Gastrocnemius medialis (tissue), 4 donors: ENCODE measurements at regions not wholly inside any gene's neighbourhood (a gene's known extent, or its start where the extent isn't known, plus 50 kb on each side); places are given as distances from the start of the nearest gene placed in this dataset.

Experiments
- POLR2A ChIP-seq, 2 donors: fragments of 450-650 bp; IDR thresholded peaks; one replicate each; pipeline ENCODE4 v1.6.1; 2017; ENCODE audit warnings: antibody characterized with exemption in 2 of 2, mild to moderate bottlenecking in 2 of 2, moderate library complexity in 2 of 2
- TF ChIP-seq, protein P1 (sequence below), 5 experiments: fragments of 450-650 bp in 3 of 5; fragments of 200-600 bp in 2 of 5; sonication (generic) in 2 of 5; IDR thresholded peaks in 4 of 5; conservative IDR thresholded peaks in 1 of 5; 1 replicate in 4 of 5; 2 replicates in 1 of 5; pipeline ENCODE4 v1.5.1; 2016 to 2019; ENCODE audit warnings: antibody characterized with exemption in 5 of 5, mild to moderate bottlenecking in 3 of 5, moderate library complexity in 3 of 5

DNA sequence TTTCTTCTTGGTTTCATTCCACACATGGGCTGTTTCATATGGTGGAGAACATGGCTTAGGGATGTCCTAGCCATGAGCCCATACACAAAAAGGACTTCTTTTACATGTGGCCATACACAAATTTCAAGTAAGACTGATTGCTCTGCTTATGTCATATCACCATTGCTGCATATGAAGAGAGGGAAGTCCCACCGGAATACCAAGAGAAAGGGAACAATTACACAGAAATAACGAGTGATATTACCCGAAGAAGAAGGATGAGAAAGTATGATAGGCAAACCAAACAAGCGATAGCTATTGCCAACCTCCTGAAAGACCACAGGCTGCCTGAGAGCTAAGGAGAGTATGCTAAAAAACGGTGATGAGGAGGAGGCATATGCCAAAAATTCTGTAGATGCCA is 70.5 kb upstream of the TNFRSF21 start:
- TF ChIP-seq, protein P1, sequence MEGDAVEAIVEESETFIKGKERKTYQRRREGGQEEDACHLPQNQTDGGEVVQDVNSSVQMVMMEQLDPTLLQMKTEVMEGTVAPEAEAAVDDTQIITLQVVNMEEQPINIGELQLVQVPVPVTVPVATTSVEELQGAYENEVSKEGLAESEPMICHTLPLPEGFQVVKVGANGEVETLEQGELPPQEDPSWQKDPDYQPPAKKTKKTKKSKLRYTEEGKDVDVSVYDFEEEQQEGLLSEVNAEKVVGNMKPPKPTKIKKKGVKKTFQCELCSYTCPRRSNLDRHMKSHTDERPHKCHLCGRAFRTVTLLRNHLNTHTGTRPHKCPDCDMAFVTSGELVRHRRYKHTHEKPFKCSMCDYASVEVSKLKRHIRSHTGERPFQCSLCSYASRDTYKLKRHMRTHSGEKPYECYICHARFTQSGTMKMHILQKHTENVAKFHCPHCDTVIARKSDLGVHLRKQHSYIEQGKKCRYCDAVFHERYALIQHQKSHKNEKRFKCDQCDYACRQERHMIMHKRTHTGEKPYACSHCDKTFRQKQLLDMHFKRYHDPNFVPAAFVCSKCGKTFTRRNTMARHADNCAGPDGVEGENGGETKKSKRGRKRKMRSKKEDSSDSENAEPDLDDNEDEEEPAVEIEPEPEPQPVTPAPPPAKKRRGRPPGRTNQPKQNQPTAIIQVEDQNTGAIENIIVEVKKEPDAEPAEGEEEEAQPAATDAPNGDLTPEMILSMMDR (IDR thresholded peaks at IDR 0.05 in 4 of 5, conservative IDR thresholded peaks at IDR 0.05 in 1 of 5): no peak
- no peak for TF ChIP-seq POLR2A (IDR thresholded peaks at IDR 0.05)
